SK-N-SH treated with all-trans-retinoic acid at 6 μM for 48 hours (cell line): ENCODE measurements at regions not wholly inside any gene's neighbourhood (a gene's known extent, or its start where the extent isn't known, plus 50 kb on each side); places are given as distances from the start of the nearest gene placed in this dataset.

Experiments used
- ATAC-seq: fragments of 200-7000 bp; cut with Tn5 transposase; 3 replicates; pipeline ENCODE4 v1.9.1; 2020; ENCODE audit warnings: mild to moderate bottlenecking, moderate library complexity
- ARNTL ChIP-seq: fragments of 450-650 bp; formaldehyde crosslinking; IDR thresholded peaks from 2 replicates; pipeline ENCODE4 v1.5.0; 2020; ENCODE audit warnings: low read depth, mild to moderate bottlenecking, moderate library complexity, borderline replicate concordance
- BACH2 ChIP-seq: fragments of 250-450 bp; sonication (Bioruptor Pico); IDR thresholded peaks from 2 replicates; pipeline ENCODE4 v1.9.0; 2021; ENCODE audit warnings: mild to moderate bottlenecking, borderline replicate concordance
- CSDC2 ChIP-seq: fragments of 250-450 bp; sonication (Bioruptor Pico); IDR thresholded peaks from 2 replicates; pipeline ENCODE4 v1.5.0; 2020; ENCODE audit warnings: mild to moderate bottlenecking, moderate library complexity
- ESRRG ChIP-seq: fragments of 250-450 bp; sonication (Bioruptor Pico); IDR thresholded peaks from 2 replicates; pipeline ENCODE4 v1.6.1; 2021; ENCODE audit warnings: mild to moderate bottlenecking
- GLIS3 ChIP-seq: fragments of 250-450 bp; sonication (Bioruptor Pico); IDR thresholded peaks from 2 replicates; pipeline ENCODE4 v1.5.0; 2020; ENCODE audit warnings: mild to moderate bottlenecking, moderate library complexity
- ISL1 ChIP-seq: fragments of 250-450 bp; sonication (Bioruptor Pico); IDR thresholded peaks from 2 replicates; pipeline ENCODE4 v2.1.2; 2022; ENCODE audit warnings: mild to moderate bottlenecking, moderate library complexity
- PATZ1 ChIP-seq: fragments of 250-450 bp; sonication (Bioruptor Pico); IDR thresholded peaks from 2 replicates; pipeline ENCODE4 v1.8.0; 2020; ENCODE audit warnings: mild to moderate bottlenecking, moderate library complexity, borderline replicate concordance
- PPARA ChIP-seq: fragments of 250-450 bp; sonication (Bioruptor Pico); IDR thresholded peaks from 2 replicates; pipeline ENCODE4 v1.5.0; 2020; ENCODE audit warnings: mild to moderate bottlenecking, borderline replicate concordance
- RARB ChIP-seq: fragments of 250-450 bp; sonication (Bioruptor Pico); IDR thresholded peaks from 2 replicates; pipeline ENCODE4 v1.8.0; 2021; ENCODE audit warnings: mild to moderate bottlenecking, moderate library complexity
- SNAI2 ChIP-seq: fragments of 250-450 bp; sonication (Bioruptor Pico); IDR thresholded peaks from 2 replicates; pipeline ENCODE4 v1.5.0; 2020; ENCODE audit warnings: mild to moderate bottlenecking, moderate library complexity
- TOX ChIP-seq: fragments of 250-450 bp; sonication (Bioruptor Pico); IDR thresholded peaks from 2 replicates; pipeline ENCODE4 v1.8.0; 2021; ENCODE audit warnings: mild to moderate bottlenecking, moderate library complexity, borderline replicate concordance
- TSHZ2 ChIP-seq: fragments of 250-450 bp; sonication (Bioruptor Pico); IDR thresholded peaks from 2 replicates; pipeline ENCODE4 v1.5.0; 2020; ENCODE audit warnings: mild to moderate bottlenecking, moderate library complexity
- ZC3H10 ChIP-seq: fragments of 250-450 bp; sonication (Bioruptor Pico); IDR thresholded peaks from 2 replicates; pipeline ENCODE4 v1.5.1; 2021; ENCODE audit warnings: mild to moderate bottlenecking, moderate library complexity
- ZFP3 ChIP-seq: fragments of 250-450 bp; sonication (Bioruptor Pico); IDR thresholded peaks from 2 replicates; pipeline ENCODE4 v1.5.0; 2020; ENCODE audit warnings: mild to moderate bottlenecking, moderate library complexity
- ZFP30 ChIP-seq: fragments of 450-650 bp; formaldehyde crosslinking; IDR thresholded peaks from 2 replicates; pipeline ENCODE4 v1.5.0; 2022; ENCODE audit warnings: mild to moderate bottlenecking, moderate library complexity
- ZNF565 ChIP-seq: fragments of 450-650 bp; formaldehyde crosslinking; conservative IDR thresholded peaks from 2 replicates; pipeline ENCODE4 v1.5.0; 2020; ENCODE audit warnings: low read depth, mild to moderate bottlenecking, moderate library complexity
- ZNF70 ChIP-seq: fragments of 450-650 bp; formaldehyde crosslinking; IDR thresholded peaks from 2 replicates; pipeline ENCODE4 v1.5.0; 2020; ENCODE audit warnings: mild to moderate bottlenecking, moderate library complexity
- ZNF8 ChIP-seq: fragments of 450-650 bp; formaldehyde crosslinking; IDR thresholded peaks from 2 replicates; pipeline ENCODE4 v1.5.0; 2020; ENCODE audit warnings: mild to moderate bottlenecking, moderate library complexity
- TF ChIP-seq, protein P1 (sequence below): fragments of 250-450 bp; sonication (Bioruptor Pico); IDR thresholded peaks from 2 replicates; pipeline ENCODE4 v1.8.0; 2021; ENCODE audit warnings: low read depth, mild to moderate bottlenecking, moderate library complexity, borderline replicate concordance

GRCh38 chr6:1491025-1491424 lies 101.6 kb downstream of the FOXF2 start (continued):
- TF ChIP-seq BACH2 (CRISPR knock-in tag), result no peak
- no peak for TF ChIP-seq TOX (CRISPR knock-in tag)
- TF ChIP-seq ZC3H10 (CRISPR knock-in tag), result no peak
- TF ChIP-seq ZNF8 (CRISPR knock-in tag), result no peak

GRCh38 chr6:1491591-1492319 lies 102.4 kb downstream of the FOXF2 start:
- TF ChIP-seq TSHZ2 (CRISPR knock-in tag) (no peak), PATZ1 (CRISPR knock-in tag) (no peak), ESRRG (CRISPR knock-in tag) (no peak), ZFP3 (CRISPR knock-in tag) (no peak)
- no peak for ATAC-seq

GRCh38 chr6:1494671-1495070 lies 105.3 kb downstream of the FOXF2 start:
- ATAC-seq, result no peak
- TF ChIP-seq ESRRG (CRISPR knock-in tag) (no peak), CSDC2 (no peak), ISL1 (CRISPR knock-in tag) (no peak), PATZ1 (CRISPR knock-in tag) (no peak)

DNA sequence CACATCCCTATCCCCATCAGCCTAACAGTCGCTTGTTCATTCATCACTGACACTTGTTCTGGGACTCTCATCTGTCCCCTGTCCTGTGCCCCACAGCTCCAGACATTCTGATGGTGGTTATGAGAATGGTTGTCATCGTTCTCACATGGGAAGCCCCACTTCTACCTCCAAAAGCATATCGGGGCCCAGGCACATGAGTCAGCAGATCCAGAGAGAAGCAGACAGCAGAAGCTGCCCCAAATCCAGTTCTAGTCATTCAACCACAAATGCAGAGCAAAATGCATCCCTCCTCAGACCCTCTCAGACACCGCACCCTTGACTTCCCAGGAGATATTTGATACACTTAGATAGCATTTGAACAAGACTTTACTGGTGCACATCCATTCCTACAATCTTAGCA lies 106.0 kb downstream of the FOXF2 start:
- no peak for TF ChIP-seq ZFP30 (CRISPR knock-in tag)
- no peak for TF ChIP-seq RARB
- TF ChIP-seq ZNF565 (CRISPR knock-in tag), result no peak
- TF ChIP-seq GLIS3 (CRISPR knock-in tag), result no peak
- TF ChIP-seq CSDC2, result no peak
- TF ChIP-seq, protein P1, sequence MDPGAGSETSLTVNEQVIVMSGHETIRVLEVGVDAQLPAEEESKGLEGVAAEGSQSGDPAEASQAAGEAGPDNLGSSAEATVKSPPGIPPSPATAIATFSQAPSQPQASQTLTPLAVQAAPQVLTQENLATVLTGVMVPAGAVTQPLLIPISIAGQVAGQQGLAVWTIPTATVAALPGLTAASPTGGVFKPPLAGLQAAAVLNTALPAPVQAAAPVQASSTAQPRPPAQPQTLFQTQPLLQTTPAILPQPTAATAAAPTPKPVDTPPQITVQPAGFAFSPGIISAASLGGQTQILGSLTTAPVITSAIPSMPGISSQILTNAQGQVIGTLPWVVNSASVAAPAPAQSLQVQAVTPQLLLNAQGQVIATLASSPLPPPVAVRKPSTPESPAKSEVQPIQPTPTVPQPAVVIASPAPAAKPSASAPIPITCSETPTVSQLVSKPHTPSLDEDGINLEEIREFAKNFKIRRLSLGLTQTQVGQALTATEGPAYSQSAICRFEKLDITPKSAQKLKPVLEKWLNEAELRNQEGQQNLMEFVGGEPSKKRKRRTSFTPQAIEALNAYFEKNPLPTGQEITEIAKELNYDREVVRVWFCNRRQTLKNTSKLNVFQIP (CRISPR knock-in tag), result no peak
- TF ChIP-seq BACH2 (CRISPR knock-in tag), result no peak
- no peak for TF ChIP-seq ISL1 (CRISPR knock-in tag)
- no peak for ATAC-seq

GRCh38 chr6:1496092-1496491 lies 106.7 kb downstream of the FOXF2 start:
- TF ChIP-seq ZC3H10 (CRISPR knock-in tag) (no peak), GLIS3 (CRISPR knock-in tag) (no peak), TOX (CRISPR knock-in tag) (no peak), ISL1 (CRISPR knock-in tag) (no peak), ZNF70 (CRISPR knock-in tag) (no peak), SNAI2 (CRISPR knock-in tag) (no peak), PPARA (CRISPR knock-in tag) (no peak), CSDC2 (no peak), ARNTL (CRISPR knock-in tag) (no peak), TSHZ2 (CRISPR knock-in tag) (no peak), ZFP3 (CRISPR knock-in tag) (no peak), RARB (no peak), PATZ1 (CRISPR knock-in tag) (no peak), ZFP30 (CRISPR knock-in tag) (no peak), ZNF565 (CRISPR knock-in tag) (no peak)

More at GRCh38 chr6:1496092-1496491, 106.7 kb downstream of the FOXF2 start:
- no peak for ATAC-seq
